ENCODE measurements at regions not wholly inside any gene's neighbourhood (a gene's known extent, or its start where the extent isn't known, plus 50 kb on each side); places are given as distances from the start of the nearest gene placed in this dataset.

DNA sequence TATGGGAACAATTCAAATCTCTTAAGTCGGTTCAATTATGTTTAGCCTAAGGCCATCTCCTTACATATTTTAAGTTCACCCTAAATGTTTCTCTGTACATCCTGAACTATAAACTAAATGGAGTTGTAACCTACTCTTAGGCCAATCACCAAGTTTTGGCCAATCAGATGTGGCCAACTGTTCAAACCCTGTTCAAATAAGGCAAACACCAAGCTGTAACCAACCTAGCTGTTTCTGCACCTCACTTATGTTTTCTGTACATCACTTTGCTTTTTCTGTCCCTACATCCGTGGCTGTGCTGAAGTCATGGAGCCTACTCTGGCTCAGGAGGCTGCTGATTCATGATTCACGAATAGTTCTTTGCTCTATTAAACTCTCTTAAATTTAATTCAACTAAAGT is 165.3 kb downstream of the GASK1B start:
- DNase-seq, result no peak

DNA sequence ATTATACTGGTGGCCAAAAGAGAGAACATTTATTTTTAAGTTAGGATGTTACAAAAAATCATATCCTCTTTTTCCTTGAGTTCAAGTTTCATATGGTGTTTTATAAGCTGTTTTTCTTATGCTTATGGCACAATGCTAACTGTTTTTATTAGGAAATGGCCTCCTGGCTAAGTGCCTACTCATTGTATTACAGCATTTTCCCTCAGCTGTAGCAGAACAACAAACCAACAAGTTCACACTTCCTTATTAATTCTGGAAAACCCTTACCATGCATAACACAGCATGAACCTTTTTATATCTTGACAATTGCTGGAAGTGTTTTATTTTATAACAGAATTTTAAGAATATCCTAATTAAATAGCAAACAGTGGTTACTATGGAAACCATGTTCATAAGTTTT is 165.8 kb downstream of the GASK1B start:
- no peak for DNase-seq

DNA sequence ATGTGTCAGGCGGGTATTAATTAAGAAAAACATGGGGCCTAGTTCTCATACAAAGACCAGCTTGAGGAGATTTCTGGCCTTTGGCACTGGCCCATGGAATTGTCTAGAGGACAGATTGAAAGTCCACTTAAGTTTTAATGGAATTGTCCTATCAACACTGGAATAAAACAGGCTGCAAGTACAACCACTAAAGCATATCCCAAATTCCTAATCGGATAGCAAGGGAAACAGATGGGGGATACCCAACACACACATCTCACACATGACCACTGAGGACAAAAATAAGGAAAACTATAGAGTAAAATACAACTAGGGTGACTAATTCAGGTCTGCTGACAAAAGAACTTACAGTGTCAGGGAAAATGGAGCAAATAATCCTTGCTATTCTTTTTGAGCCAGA is 167.8 kb downstream of the GASK1B start:
- DNase-seq, result no peak

DNA sequence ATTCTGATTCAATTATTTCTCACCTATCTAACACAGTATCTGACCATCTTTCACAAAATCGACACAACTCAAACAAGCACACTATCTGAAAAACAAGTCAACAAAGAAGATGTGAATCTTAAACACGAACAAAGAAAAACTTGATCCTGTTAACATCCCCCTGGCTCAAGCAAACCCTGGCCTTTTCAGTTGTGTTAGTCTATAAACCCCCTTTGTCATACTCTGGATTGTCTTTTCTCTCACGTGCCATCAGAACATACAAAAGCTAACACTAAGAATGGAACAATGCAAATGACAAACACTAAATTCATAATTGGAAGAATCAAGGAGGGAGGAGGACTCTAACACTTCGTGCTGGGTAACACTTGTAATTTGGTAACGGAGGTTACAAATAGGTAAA is 168.7 kb downstream of the GASK1B start:
- no peak for DNase-seq

DNA sequence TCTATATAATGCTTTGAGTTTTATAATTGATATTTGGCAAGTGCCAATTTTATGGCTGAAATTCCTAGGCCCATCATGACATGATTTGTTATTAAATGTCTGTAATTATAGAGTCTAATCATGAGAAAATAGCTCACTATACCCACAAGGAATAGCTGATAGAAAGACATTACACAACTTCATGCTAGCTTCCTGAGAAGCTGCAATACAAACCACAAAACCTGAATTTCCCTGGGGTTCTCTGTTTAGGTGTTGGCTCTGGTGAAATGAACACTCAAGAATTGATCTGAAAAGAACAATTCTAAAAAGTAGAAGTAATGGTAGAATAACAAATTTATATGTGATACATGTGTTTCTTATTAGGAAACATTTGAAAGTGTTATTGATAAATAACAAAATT is 169.6 kb downstream of the GASK1B start:
- DNase-seq, result no peak

DNA sequence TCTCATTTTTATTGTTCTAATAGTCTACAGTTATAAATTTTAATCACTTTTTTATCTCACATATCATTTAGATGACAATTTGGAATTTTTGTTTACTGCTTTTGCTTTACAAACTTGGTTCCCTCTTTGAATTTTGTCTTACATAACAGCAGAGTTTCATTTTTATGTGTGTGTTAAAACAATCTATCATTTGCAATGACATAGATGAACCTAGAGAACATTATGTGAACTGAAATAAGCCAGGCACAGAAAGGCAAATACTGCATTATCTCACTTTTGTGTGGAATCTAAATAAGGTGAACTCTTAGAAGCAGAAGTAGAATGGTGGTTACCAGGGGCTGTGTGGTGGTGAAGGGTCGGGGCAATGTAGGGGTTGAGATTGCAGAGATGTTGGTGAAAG is 170.7 kb downstream of the GASK1B start:
- DNase-seq, result no peak

DNA sequence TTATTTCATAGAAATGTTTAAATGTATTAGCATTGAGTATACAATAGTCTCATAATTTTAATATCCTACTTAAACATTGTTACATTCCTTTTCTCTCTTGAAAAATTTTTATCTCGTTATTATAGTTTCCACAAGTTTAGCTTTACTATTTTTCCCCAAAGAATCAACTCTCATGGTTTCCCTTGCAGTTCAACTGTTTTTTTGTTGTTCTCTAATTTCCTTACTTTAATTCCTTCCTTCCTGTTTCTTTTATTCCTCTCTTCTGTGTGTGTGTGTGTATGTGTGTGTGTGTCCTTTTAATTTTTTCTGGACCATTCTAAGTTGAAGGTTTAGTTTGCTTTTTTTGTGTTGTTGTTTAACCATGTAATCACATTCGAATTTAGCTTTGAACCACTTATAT is 171.1 kb downstream of the GASK1B start:
- DNase-seq, result no peak

DNA sequence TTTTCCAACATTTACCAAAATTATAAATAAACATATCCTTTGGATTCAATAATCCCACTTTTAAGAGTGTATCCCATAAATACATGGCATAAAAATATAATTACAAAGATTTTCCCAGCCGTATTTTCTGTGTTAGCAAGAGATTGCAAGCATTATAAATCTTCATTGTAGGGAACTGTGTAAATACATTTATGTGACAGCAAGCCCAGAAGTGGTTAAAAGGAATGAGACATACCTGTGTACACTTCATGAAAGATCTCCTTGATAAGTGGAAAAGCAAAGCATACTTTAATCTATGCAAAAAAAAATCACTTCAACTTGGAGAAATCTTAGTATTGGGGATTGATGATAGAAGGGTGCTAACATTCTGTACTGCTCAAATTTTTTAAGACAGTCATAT is 173.1 kb downstream of the GASK1B start:
- DNase-seq, result no peak

DNA sequence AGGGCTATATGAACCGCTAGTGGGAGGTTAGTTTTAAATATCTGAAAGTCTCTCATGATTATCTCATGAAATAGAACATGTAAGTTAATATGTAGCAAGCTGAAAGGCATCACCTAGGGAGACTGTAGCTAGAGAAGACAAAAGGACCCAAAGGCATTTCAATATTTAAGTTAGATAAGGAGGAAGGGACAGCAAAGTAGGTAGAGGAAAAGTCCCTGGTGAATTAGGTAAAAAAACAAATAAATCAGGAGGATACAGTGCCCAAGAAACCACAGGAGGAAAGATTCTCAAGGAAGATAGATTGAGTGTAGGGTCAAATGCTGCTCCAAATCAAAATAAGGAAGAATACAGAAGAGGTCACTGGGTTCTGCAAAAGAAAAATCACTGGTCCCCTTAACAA is 175.5 kb downstream of the GASK1B start:
- DNase-seq, result no peak

DNA sequence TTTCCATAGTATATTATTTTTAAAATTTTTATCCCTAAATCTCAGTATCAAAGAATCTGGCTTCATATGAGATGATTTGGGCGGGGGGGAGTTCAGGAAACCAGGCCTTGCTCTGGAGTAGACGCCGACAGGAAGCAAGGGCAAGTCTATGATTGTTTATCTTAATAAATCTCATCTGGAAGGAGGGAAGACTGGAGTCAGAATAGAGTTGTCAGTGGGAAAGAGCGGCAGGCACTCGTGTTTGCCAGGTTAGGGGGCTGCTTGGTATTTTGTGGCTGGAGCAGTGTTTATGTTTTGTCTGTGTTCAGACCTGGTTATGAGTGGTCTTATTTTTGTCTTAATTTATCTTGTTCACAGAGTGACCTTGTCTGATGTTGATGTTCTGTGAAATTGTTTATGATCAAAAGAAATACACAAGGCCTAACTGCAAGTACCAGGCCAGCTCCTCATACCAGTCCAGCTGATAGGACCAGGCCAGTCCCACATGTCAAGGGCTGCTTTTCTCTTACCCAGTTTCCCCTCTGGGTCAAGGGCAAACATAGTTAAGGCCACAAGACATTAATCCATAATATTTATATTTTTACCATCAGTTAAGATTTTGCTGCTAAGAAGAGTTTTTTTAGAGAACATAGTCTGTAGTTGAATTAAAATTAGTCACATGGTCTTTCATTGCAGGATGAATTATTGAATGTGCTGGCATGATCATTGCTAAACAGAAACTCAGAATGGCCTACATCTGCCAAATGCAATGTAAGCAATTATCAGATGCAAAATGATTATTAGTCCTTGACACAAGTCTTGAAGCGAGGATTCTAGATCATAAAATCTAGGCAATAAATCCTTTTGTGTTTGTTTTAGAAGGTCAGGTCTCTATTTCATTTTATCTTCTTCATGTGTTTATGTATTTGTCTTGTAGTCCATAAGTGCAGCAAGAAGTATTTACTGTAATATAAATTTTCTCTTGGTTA is 176.5 kb downstream of the GASK1B start:
- DNase-seq, result no peak

DNA sequence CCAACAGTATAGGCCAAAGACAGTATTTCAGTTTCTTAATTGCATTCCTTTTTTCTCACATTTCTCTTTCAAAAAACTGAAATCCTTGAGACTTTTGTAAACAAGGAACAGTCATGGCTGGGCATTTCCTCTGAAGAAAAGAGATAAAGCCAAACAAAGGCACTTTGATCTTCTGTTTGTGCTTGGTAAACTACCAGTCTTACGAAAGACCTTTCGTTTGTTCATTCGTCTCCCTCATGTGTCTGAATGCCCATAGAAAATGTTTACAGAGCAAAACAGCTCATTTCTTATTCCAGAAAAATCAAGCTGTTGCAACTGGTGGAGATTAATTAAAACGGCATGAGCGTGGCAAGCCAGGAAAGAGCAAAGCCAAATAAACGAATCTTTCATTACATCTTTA is 178.0 kb downstream of the GASK1B start:
- no peak for DNase-seq

DNA sequence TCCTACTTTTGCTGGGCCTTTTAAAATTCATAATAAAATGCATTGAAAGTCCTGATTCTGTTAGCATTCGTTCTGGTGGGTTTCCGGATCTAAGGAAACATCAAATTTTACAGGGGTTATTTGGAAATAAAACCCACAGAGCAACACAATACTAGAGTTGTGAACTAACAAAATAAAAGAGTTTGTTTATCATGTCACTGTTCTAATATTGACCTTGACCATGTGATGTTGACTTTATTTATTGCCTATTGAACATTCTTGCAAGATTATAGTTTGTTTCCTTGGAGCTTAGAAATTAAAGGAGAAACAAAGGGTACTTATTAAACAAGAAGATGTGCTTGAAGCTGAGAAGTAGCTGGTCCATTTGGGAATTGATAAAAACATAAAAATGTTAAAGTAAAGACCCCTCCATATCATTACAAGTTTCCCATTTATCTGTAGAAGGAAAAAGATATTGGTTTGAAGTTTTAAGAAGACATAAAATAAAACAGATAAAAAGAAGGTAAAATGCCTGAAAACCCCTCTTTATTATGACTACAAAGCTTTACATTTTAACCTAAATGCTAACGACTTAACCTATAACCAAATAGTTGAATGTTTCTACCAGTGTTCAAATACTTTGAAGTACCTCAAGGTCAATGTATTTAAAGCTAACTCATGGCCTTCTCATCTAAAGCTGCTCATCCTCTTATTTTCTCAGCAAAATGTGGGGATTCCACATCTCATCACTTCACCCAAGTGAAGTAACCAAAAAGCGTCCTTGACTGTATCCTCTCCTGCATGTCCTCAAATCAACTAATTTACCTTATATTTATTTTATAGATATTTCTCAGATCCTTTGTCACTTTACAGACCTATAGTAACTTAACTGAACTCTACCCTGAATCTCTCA is 179.6 kb downstream of the GASK1B start:
- no peak for DNase-seq

DNA sequence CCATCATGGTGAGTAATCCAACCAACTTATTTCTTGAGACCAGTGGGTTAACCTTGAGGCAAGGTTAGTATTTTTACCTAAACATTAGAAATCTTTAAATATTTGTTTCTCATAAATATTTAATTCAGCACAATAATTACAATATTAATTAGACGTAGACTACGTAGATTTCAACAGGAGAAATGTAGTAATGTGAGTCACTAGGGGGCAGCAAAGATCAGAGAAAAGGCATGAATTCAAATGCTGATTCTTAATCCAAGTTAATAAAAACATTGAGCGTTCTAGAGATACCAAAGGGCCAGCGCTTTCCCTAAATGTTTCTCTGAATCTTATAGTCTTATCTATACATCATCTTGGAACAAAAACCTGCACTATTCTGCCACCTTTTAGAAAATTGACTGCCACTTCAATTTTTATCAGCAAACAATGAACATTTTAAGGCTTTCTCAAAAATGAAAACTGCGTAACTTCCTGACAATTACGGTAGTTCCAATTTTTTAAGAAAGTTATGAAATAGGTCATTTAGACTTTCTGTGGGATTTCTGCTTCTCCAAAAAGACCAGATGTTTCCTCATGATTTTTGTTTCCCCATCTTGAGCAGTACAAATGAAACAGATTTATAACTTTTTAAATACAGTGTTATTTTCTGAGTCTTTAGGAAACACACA is 180.7 kb downstream of the GASK1B start:
- DNase-seq, result peak; percentile 21

DNA sequence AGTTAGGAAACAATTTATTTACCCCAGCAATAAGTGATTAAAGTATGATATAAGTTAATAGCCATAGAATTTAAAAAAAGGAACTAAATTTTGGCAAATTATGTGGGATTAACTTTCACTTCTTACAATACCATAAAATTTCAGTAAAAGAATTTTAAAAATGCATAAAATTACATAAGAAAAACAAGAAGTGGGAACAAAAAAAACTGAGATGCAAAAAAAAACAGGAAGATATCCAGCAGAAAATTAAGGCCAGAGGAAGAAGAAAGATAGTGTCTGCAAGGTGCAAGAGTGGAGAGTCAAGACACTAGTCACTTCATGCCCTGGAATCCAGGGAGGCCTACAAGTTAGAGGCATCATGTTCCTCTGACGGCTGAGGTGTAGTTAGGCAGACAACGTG is 184.2 kb downstream of the GASK1B start:
- DNase-seq, result no peak

DNA sequence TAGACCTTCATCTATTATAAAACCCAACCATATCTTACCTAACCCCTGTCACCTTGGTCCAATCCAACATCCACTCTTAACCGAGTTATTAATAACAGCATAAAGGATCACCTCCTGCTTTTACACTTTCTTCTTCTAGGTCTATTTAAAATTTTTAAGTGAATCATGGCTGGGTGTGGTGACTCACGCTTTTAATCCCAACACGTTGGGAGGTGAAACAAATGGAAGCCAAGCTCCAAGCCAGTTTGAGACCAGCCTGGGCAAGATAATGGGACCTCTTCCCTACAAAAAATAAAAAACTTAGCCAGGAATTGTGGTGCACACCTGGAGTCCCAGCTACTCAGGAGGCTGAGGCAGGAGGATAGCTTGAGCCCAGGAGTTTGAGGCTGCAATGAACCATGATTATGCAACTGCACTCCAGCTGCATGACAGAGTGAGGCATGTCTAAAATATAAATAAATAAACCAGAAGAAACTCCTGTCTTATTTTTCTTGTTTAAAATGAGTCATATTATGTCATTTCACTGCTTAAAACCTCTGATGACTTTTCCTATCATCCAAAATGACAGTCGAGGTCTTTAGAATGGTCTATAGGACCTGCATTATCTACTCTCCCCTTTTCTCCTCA is 188.4 kb downstream of the GASK1B start:
- DNase-seq, result no peak

DNA sequence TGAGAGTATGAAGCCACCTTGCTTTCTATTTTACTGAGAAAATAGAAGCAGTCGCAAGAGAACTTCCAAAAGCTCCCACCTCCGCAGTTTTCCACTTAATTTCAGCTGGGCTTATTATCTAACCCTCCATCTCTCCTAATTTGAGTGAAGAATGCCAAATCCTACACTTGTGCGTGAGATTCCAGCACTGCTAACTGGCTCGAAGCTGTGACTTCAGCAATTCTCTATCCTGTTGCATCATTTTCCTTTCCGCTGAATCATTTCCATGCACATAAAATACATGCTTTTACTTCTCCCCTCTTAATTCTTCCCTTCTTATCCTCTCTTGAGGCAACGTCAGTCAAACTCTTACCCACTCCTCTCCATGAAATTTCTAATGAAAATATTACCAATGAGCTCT is 189.5 kb downstream of the GASK1B start:
- no peak for DNase-seq

DNA sequence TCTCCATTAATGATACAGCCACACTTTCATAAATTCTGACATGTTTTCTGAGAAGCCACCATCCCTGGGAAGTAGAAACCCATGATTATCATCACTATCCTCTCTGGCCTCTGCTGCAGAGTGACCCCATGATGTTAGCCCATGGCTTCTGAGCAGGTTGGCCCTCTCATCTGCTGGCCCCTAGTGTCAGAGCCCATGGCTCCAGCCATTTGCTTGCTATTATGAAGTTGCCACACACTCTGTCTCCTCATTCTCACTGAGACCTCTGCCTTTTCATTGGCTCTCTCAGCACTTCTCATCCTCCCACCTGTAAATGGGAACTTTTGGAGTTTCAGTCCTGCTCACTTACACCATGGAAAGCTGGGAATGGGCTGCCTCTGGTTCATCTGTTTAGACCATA is 192.7 kb downstream of the GASK1B start:
- DNase-seq, result no peak

DNA sequence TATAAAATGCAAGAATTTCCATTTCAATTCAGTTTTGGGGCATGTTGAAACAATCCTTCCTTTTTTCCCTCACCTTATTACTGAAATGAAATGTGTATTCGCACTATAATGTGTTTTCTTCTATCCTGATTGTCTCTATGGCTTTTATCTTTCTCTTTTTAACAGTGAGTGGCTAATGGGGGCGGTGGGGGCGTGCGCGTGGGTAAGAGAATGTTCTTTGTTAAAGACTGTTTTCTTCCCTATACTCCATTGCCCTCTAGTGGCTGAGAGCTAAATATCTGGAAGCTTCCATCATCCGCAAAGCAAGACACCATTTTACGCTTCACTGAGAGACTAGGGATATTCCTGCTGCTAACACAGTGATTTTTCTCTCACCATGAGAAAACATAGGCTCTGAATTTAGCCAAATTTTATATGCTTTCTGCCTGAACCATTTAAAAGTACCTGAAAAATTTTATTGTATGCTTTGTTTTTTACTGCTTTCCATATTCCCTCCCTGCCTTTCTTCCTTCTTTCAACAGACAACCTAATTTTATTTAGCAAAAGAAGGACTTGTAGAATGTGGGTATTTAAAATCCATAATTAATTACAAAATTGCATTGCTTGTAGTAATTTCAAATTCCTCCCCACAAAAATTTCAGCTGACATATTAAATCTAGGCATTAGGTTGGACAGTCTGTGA is 194.0 kb downstream of the GASK1B start:
- peak; percentile 61 for DNase-seq

DNA sequence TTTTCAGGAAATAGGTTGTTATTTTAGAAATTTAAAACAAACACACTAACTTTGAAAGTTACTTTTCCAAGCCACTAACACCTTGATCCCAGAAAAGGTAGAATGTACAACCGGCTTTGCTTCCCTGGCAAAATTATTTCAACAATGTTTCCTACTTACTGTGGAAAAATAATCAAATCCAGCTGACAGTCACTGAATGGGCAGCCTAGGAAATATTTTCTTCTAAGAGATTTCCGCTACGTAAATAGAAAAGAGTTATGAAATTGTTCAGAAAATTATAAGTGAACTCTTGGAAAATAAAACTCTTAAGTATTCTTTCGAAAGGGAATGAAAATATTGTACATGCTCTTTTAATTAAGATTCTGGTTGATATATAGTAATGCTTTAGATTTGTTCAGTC is 195.7 kb downstream of the GASK1B start:
- DNase-seq, result no peak

DNA sequence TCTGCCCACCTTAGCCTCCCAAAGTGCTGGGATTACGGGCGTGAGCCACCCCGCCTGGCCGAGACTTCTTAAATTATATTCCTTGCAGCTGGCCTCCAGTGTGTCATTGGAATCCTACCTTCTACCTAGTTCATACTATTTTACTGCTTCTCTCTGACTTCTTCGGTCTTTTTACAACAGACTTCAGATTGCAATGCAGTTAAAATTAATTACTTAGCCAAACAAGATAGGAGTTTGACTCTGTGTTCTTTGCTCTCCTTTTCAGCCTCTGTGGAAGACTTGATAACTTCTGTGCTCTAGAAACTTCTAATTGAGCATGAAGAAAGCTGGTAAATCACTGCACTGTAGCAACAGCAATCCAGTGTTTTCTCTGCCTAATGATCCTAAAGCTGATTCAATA is 199.5 kb downstream of the GASK1B start:
- no peak for DNase-seq

DNA sequence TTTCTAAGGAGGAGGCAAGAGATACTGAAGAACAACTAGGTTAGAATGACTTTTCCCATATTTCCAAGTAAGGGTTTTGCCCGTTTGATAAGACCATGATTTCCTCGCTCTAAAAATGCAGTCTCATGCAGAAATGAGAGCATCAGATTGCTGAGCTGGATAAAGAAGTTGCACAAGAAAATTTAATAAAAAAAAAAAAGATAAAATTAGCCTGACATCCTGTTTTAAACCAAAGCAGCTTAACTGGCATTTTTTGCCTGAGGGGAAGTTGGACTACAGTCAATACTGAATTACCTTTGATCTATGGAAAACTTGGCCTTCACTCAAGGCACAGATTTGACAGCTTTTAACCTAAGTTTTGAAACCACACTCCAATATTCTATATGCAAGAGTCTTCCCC is 208.4 kb downstream of the GASK1B start:
- no peak for DNase-seq

DNA sequence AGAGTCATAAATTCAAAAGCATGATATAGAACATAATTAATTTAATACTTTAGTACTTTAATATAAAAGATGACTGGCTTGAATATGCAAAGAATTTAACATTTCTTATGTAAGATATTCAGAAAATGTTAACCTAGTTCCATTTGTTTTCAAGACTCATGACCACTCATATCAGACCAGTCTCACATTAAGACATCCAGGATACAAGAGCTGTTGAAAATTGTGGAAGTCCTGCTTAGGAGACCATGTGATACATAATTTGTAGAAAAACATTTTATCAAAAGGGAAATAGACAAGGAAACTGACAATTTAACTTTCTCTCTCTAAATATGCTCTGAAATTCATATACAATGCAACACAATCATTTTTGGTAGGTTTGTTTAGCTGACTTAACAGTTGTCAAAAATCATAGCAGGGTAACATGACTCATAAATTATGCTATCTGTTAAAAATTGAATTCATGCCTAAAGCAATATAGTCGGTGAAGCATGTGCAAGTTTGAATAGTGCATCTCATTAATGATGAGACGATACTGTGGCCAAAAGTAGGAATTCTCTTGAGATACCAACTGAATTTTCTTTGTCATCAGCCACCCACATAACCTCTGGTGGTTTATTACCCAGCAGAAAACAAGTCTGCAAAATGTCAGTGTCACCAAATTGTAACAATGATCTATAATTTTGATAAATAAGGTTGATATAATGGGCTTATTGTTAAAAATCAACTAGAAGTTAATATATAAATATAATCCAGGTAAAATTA is 211.4 kb downstream of the GASK1B start:
- no peak for DNase-seq

Measured in NCI-H2029 treated with DMSO at 0.1 percent for 48 hours (cell line).